ENCODE measurements at regions not wholly inside any gene's neighbourhood (a gene's known extent, or its start where the extent isn't known, plus 50 kb on each side); places are given as distances from the start of the nearest gene placed in this dataset.

- no peak for DNase-seq (ENCODE audit: low read depth in 3 of 3)
Measured at GRCh38 chr1:218636548-218636947, 291.4 kb downstream of the TGFB2 start.

DNA sequence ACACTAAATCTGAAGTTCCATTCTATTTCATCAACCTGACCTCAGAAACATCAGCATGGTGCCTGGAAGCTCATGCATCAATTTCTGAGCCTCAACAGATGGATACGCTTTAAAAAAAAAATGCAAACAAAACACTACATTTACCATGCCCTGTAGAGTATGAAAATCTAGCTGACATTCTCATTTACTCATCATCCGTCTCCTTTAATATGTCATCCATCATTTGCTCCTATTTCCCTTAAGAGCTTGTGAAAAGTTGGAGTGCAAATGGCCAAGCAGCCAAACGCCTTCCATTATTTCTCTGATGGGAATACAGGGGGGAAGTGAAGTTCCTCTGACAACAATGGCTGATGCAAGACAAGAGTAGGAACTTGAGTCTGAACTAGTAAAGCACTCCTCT is 295.0 kb downstream of the TGFB2 start:
- DNase-seq (ENCODE audit: low read depth in 3 of 3) = no peak

DNA sequence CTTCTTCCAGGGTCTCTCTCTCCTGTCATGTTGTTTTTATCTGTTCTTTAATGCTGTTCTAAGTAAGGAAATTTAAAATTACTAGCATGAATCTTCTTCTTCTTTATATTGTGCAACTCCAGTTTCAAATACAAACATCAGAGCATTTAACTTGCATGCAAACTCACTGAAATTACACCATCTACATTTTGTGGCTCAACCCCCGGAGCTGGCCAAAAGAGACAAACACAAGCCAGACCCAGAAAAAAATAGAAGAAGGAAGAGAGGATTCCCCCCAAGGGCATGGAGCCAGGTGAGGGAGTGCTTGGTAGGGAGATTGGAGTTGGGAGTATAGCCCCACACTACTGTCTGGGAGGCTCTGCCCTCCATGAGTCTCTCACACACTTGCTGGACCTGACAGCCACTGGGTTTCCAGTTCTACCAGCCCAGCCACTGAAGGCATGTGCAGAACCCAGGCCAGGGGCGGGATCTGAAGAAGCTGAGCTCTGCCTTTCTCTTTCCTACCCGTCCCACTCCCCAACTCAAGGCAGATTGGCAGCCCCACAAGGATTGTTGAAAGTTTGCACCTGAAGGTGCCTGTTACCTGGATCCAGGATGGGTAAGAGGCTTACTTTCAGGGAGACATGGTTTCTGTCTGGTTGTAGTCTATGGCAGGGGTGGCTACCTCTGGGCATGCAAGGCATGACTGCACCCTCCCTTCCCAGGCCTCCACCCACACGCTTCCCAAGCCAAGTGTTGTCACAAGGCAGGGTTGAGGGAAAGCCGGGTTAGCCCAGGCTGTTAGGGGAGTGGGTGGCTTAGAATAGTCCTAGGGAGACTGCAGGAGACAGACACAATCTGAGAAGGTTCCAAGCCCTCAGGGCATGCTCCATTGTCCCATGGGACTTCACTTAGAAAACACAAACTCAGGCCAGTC is 297.2 kb downstream of the TGFB2 start:
- no peak for DNase-seq (ENCODE audit: low read depth in 3 of 3)

- no peak for DNase-seq (ENCODE audit: low read depth in 3 of 3)
Measured at GRCh38 chr1:218643281-218643680, 298.1 kb downstream of the TGFB2 start.

DNA sequence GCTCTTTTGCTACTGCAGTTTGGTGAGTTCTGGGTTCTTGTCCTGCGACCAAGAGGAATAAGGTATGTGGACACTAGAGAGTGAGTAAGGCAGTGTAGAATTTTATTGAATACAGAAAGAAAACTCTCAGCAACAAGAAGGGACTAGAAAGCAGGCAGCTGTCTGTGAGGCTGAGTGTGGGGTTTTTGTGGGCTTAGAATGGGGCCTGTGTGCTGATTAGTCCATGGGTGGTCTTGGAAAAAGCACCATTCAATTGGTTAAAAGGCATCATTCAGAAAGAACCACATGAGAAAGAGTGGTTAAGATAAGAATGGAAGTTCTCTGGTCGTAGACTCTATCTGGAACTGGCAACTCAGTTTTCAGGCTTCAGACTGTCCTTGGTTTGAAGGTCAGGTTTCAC is 298.8 kb downstream of the TGFB2 start:
- no peak for DNase-seq (ENCODE audit: low read depth in 3 of 3)

DNA sequence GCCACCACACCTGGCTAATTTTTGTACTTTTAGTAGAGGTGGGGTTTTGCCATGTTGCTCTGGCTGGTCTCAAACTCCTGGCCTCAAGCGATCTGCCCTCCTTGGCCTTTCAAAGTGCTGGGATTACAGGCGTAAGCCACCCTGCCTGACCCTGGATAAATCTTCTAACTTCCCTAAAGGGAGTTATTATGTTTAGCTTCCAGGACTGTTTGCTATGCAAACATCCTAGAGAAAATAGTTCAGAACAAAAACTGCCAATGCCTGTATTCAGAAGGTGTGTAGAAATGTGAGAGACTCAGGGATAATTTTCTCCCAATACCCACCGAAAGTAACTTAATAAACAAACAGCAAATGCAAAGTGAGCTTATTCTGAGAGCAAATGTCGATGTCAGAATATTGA is 301.2 kb downstream of the TGFB2 start:
- DNase-seq (ENCODE audit: low read depth in 3 of 3) = no peak

DNA sequence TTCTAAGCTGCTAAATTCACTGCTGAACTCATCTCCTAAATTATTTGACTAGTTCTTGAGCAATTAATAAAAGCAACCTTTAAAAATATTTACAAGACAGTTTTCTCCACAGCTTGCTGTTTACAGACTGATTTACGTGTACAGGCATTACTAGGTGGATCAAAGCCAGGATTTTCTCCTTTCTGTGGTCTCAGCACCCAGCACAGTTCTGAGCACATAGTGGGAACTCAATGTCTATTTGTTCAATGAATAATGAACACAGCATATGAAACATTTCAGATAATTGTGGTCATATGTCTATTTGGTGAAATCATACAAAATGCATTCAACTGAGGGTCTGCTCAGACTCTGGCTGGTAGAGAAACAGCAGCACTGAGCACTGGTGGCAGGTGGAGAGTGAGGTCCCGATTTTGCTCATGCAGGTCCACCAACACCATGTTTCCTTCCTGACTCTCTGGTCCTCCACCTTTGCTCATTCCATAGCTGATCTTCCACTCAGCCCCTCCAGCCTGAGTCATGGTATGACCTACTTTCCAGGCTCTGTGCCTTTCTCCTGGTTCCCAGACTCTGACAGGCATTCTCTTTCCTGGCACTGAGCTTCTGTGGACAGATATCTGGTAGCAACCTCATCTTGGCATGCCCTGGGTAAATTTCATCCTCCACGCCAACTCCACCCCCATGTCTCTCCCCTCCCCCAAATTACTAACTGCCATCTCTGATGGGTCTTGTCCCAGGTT is 311.3 kb downstream of the TGFB2 start:
- DNase-seq (ENCODE audit: low read depth in 3 of 3) = no peak

DNA sequence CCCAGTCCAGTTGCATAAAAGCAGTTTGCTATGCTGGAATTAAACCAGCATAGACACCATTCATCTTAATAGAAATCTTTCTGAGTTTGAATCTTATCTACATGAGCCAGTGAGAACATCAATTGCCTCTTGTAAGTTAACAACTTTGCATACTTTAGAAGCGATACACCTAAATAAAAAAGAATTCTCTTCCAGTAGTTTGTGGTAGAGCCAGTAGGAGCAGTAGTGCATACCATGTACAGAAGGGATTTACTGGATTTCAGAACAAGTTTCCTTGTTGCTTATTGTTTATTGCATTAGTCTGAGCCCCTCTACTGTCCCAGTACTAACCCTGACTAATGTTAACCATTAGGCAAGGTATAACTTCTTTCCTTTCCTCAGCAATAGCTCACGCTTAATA is 313.1 kb downstream of the TGFB2 start:
- no peak for DNase-seq (ENCODE audit: low read depth in 3 of 3)

- no peak for DNase-seq (ENCODE audit: low read depth in 3 of 3)
Measured at GRCh38 chr1:218658899-218659298, 313.8 kb downstream of the TGFB2 start.

DNA sequence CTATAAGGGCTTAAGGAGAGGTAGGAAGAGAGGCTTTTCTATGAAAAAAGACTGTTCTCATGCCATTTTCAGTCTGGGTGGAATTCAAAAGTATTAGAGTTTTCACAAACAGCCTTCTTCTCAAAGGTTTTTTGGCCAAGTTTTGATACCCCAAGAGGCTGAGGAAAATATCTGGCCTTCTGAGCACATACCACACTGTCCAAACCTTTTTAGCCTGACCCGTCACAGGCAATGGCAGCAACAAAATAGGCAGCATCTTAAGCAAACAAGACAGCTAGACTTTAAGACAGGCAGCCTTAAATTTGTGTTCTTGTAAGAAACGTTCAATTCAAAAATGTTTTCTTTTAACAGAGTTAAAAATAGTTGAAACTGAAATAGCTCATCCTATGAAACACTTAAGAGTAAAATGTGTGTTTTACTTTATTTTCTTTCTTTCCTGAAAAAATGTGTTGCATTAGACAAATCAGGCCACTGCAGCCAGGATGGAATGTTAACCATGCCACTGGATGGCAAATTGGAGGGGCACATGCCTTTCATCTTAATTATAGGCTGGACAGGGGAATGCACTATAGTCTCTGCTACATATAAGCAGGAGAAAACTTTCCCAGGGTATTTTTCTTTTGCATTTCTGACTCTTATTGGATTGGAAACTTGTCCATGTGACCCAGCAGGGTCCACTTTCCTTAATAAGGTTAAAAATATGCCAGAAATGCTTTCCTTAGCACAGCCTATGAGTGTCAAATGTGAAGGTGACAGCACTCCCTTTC is 315.0 kb downstream of the TGFB2 start:
- DNase-seq (ENCODE audit: low read depth in 3 of 3) = no peak

DNA sequence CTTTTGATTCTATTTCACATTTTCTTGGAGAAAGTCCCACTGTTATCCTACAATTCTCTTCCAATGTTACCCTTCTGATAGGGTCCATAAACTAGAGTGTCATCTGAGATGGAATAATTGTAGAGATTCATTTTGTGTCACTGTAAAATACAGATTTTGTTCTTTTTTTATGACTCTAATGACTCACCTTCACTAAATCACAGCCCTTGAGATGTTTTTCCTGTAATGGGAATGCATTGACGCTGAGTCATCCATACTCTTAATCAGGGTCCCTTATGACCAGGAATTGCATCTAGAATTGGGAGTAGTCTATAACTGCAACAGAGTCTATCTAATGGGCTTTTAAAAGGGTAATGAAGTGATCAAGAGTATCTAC is 315.5 kb downstream of the TGFB2 start:
- no peak for DNase-seq (ENCODE audit: low read depth in 3 of 3)

GRCh38 chr1:218661411-218661810 is 316.3 kb downstream of the TGFB2 start:
- DNase-seq (ENCODE audit: low read depth in 3 of 3) = no peak

GRCh38 chr1:218664385-218665170 is 319.4 kb downstream of the TGFB2 start:
- DNase-seq (ENCODE audit: low read depth in 3 of 3) = no peak

DNA sequence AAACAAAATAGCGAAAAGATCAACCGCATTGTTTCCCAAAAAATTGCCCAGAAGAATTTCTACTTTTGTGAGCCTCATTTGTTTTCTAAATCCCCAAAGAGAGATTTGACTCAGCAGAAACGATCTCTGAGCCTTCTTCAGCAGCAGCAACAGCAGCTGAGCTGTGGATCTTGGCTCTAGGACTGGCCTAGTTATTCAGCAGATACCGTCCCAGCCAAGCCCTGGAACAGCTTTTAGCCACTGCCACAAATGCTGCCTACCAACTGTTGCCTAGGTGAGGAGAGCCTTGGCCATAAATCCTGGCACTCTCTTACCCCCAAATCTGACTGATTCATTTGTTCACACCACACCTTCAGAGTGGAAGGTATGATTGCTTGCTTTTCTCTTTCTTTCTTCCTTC is 320.1 kb downstream of the TGFB2 start:
- no peak for DNase-seq (ENCODE audit: low read depth in 3 of 3)

- DNase-seq (ENCODE audit: low read depth in 3 of 3) = no peak
Measured at GRCh38 chr1:218666263-218666662, 321.1 kb downstream of the TGFB2 start.

DNA sequence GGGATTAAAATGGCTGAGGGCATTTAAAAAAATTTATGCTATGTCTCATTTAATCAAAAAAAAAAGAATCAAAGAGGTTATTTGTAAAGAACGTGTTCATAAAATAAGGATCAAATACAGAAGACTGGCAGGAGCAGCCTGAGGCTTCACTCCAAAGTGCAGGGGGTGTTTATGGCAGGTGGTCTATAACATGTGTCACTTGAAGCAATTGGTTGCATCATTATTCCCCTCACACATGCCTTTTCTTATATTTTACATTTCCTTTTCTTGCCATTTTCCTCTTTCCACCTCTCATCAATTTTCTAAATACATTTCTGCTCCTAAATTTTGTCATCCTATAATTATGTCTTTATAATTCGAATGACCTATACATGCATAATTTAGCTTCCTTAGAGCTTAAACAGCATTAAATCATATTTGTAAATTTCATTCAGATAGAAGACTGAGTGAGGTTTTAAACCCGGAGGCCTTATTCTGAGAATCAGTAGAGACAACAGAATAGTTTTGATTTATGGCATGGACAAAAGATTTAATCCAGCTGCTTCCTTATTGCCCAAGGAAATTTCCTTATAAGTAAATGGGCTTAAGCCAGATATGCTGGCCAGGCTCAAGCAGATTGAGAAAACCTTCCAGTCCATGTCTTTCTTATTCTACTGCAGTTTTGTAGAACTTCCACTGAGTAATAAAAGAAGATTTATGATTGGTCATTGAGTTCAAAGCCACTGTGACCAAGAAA is 322.8 kb downstream of the TGFB2 start:
- DNase-seq (ENCODE audit: low read depth in 3 of 3) = no peak

DNA sequence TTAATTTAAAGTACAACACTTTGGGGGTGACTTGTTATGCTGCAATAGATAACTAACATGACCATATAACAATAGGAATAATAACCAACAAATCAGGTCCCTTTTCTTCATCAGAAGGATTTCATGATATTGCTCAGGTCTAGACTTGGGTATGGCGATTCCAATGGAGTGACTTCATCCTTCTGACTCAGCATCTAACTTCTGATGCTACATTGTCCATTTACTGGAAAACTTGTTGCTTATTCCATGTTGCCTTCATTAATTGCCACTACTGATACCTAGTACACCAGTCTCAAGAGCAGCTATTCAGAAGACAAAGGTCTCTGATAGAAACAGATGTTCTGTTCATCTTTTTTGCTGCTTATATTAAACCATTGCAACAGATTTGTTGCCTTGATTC is 324.3 kb downstream of the TGFB2 start:
- no peak for DNase-seq (ENCODE audit: low read depth in 3 of 3)

GRCh38 chr1:218670875-218671274 is 325.7 kb downstream of the TGFB2 start:
- DNase-seq (ENCODE audit: low read depth in 3 of 3) = no peak

- no peak for DNase-seq (ENCODE audit: low read depth in 3 of 3)
Measured at GRCh38 chr1:218671573-218671972, 326.4 kb downstream of the TGFB2 start.

- no peak for DNase-seq (ENCODE audit: low read depth in 3 of 3)
Measured at GRCh38 chr1:218673170-218673569, 328.0 kb downstream of the TGFB2 start.

DNA sequence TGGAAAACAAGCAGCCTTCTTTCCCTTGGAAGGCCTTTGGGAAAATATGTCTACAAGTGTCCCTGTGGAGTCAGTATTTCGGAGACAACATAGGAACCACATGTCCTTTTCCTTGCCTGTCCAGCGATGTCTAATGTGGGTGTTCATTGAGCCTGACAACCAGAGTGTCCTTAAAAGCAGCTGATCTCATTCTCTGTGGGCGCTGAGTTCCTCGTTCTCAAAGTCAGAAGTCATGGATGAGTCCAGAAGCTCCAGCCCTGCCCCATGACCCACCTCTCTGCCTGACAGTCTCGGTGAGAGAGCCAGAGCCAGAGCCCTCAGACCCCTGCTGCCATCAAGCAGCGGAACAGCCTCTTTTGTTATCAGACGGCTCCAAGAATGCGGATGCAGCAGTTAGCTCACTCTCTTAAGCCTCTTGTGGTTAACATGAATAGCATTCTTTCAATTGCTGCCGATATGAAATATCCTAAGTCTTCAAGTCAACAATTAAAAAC is 329.2 kb downstream of the TGFB2 start:
- no peak for DNase-seq (ENCODE audit: low read depth in 3 of 3)
